GM18499 (cell line): ENCODE measurements at regions not wholly inside any gene's neighbourhood (a gene's known extent, or its start where the extent isn't known, plus 50 kb on each side); places are given as distances from the start of the nearest gene placed in this dataset.
"Not testable (repeated sequence)": the region's sequence is repeated elsewhere in the genome, so short reads cannot be mapped to it uniquely, and the experiment has no call there.

ENCODE experiments used
- ATAC-seq: cut with Tn5 transposase; IDR thresholded peaks from one replicate; pipeline ENCODE4 v1.9.1; 2021; ENCODE audit warnings: moderate number of reproducible peaks; ENCODE audit not compliant: insufficient read depth, unreplicated experiment

- ATAC-seq, result no peak
Measured at GRCh38 chr1:208668991-208669390, 424.8 kb upstream of the PLXNA2 start.

- no peak for ATAC-seq
Measured at GRCh38 chr1:208670778-208671177, 426.6 kb upstream of the PLXNA2 start.

GRCh38 chr1:208681878-208682663 is 437.9 kb upstream of the PLXNA2 start:
- ATAC-seq, result no peak

DNA sequence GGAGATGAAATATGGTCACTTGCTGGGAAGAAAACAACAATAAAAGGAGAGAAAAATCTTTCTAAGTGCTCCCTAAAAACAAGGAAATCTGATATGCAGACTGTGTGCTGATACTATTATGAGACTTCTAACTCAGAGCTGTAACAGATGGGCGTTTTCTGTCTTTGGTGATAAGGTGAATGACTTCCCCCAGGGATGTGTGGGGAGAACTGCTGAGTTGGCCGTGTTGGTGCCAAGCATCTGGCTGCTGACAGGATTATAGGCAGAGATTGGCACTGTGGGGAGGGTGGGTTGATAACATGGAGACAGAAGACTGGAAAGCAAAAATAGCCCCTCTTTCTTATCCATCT is 438.5 kb upstream of the PLXNA2 start:
- ATAC-seq, result no peak

GRCh38 chr1:208683141-208683540 is 439.0 kb upstream of the PLXNA2 start:
- no peak for ATAC-seq

DNA sequence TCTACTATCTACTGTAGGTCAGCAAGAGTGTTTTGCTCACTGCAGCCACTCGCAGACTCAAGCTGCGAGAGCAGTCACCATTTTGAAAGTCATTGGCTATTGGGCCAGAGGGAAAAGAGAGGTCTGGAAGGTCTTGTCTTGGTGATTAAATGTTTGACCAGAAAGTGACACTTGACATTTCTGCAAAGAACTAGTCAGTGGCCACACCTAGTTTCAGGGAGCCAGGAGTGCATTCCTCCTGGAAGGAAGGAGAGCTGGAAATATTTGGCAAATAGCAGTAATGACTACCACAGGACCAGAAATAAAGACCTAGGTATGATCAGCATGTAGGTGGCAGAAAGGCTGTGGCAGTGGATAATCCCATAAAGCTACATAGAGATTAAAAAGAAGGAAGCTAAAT is 440.0 kb upstream of the PLXNA2 start:
- ATAC-seq, result no peak

GRCh38 chr1:208686592-208686991 is 442.4 kb upstream of the PLXNA2 start:
- ATAC-seq, result no peak

DNA sequence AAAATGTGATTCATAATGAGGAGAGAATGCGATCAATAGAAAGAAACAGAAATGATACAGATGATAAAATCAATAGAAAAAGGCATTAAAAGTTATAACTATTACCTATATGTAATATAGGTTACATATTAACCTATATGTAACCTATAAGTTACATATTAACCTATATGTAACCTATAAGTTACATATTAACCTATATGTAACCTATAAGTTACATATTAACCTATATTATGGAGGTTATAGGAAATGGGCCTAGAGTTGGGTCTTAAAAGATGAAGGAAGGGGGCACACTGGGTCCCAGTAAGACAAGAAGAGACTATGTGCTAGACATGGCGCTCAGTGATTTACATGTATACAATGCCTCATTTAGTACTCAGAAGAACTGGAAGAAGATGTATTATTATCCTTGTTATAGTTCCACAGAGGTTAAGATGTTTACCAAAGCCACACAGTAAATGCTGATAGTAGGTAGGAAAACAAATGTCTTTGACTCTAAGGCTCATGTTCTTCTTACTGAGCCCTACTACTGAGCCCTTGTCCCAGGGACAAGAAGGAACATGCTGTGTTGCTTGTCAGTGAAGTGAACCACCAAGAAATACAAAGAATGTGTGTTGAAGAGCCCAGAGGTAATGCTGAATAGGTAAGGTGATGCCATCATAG is 444.6 kb upstream of the PLXNA2 start:
- no peak for ATAC-seq

DNA sequence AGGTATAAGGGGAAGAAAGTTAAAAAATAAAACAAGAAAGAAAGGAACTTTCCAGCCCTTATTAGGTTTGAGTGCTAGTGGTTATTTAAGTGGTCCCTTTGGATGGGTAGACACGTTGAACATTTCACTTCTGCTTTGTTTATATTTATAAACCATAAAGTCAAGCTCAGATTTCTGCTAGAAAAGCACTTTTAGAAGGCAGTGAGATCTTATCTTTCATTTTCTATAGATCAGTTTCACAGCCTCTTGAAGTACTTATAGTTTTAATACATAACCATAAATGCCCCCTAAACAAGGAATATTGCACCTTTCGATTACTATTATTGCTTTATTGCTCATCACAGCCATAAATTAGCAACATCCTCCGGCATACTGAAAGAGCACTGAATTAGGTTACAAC is 446.8 kb upstream of the PLXNA2 start:
- ATAC-seq, result no peak

DNA sequence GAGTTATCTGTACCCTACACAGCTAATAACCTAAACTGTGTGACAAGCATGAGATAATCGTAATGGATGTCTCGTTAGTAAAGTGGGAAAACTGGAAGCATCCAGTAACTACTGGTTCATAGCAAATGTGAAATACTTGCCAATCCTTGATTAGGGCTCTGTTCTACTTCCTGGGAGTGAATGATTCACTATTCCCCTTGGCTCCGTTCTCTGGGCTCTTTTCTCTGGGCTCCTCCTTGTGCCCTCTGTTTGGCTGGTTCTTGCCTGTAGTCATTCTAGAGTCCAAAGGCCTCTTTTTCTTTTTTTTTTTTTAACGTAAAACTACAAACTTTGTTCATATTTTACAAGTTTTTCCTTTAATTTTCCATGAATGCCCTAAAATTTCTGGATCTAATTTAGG is 465.8 kb upstream of the PLXNA2 start:
- ATAC-seq, result no peak

DNA sequence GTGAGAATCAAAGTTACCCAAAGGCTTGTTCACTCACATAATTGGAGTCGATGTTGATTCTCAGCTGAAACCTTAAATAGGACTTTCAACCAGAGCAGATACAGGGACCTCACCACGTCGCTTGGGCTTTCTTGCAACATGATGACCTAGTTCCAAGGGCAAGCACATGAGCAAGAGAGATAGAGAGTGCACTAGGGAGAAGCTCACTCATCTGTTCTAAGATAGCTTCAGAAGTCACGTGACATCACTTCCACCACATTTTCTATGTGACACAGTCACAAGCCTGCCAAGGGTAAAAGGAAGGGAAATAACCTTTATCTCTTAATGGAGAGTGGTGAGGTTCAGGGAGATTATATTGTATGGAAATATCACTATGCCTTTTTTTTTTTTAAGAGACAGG is 470.1 kb upstream of the PLXNA2 start:
- ATAC-seq, result no peak

- ATAC-seq, result no peak
Measured at GRCh38 chr1:208717525-208717924, 473.3 kb upstream of the PLXNA2 start.

GRCh38 chr1:208722592-208722991 is 478.4 kb upstream of the PLXNA2 start:
- no peak for ATAC-seq

GRCh38 chr1:208724079-208724478 is 479.9 kb upstream of the PLXNA2 start:
- peak; percentile 55 for ATAC-seq

GRCh38 chr1:208728815-208729214 is 484.6 kb upstream of the PLXNA2 start:
- no peak for ATAC-seq

- ATAC-seq, result peak; percentile 79
Measured at GRCh38 chr1:208731981-208732821, 488.0 kb upstream of the PLXNA2 start.

DNA sequence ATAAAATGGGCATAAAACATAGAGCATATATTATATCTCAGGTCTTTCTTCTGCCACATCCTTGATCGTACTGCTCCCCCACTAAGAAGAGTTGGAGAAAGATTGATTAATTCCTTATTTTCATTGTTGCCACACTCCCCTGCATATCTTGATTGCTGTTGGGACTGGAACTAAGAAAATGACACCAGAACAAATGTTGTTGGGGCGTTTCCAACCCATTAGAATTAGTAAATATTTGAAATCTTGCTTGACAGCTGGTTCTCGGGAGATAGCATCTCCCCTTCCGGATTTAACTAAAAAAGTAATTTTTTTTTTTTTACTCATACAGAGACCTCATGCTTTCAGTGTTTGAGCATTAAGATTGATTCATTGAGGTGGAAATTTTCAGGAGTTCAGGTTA is 493.0 kb upstream of the PLXNA2 start:
- ATAC-seq, result no peak

DNA sequence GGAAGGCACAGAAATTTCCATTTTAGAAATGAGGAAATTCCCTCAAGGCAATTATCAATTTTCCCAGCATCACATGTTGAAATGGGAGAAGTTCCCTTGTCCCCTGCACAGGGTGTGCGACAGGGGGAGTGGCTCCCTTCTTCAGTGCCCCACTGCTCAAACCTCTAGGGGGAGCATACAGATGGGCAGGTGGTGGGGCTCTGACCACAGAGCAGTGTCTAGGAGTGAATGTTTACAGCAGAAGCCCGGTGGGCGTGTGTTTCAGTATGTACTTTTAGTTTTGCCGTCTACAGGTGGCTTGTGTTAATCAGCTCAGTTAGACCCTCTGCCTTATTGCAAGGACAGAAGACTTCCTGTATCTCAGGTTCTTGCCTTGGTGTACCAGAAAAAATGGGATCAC is 493.7 kb upstream of the PLXNA2 start:
- ATAC-seq, result no peak

GRCh38 chr1:208739636-208740035 is 495.5 kb upstream of the PLXNA2 start:
- ATAC-seq, result not testable (repeated sequence)

DNA sequence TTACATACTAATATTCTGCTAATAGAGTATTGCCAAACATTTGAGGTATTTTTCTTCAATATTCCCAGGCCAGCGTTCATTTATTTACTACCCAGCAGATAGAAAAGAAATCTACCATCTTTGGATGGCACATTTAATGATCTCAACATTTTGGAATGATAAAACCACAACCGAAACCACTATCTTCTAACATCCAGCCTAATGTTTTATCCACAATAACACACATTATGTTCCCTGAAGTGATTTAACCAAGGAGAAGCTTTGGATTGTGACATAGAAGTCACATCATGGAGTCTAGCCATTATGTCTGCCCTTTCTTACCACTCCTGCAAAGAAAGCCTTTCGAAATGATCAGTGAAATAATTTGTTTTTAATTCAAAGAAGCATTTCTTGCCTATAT is 497.1 kb upstream of the PLXNA2 start:
- ATAC-seq, result no peak

DNA sequence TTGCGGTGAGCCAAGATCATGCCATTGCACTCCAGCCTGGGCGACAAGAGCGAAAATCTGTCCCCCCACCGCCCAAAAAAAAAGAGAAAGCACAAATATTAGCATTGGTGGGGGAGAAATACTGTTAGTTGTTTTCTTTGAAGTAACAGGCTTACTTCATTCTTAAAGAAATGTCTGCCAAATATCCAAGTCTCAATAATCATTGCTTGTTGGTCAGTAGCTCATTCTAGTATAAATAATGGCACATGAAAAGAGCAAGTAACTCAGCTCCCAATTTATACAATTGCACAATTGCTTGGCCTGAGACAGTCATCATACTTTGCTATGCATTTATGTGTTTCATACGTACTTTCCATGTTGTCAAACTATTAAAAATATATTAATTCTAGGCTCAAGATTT is 499.2 kb upstream of the PLXNA2 start:
- ATAC-seq, result no peak
